ENCODE measurements at regions not wholly inside any gene's neighbourhood (a gene's known extent, or its start where the extent isn't known, plus 50 kb on each side); places are given as distances from the start of the nearest gene placed in this dataset.

GRCh38 chr15:46456456-46456855, 821.6 kb downstream of the SQOR start:
- Histone ChIP-seq H3K27ac (ENCODE audit: low read length) (no peak overlapping the region), H3K9me3 (ENCODE audit: control insufficient read depth, insufficient read depth, low read depth, low read length) (no peaks in the 10 kb centered on the region), H3K4me1 (ENCODE audit: control insufficient read depth, insufficient read depth, low read length) (no peaks in the 10 kb centered on the region), H3K27me3 (ENCODE audit: control insufficient read depth, insufficient read depth, low read length) (no peaks in the 10 kb centered on the region), H3K36me3 (ENCODE audit: control insufficient read depth, insufficient read depth, low read length) (no peaks in the 10 kb centered on the region), H3K4me3 (ENCODE audit: low read depth in 2 of 2, low read length in 2 of 2) (no peak overlapping the region)
- in situ Hi-C loops (cut with HindIII; ENCODE audit: low pct_unique_long_range_greater_than_20kb, low sequenced_read_pairs) = no loop called here
- no peak for ATAC-seq
- BruUV-seq (replicated peaks) = no TSS peak
- ChIA-PET CTCF (no interaction called here), POLR2A (no interaction called here)
- TF ChIP-seq POLR2AphosphoS5 (IDR thresholded peaks at IDR 0.05; ENCODE audit: low read depth, low read length) = no peak
- TF ChIP-seq REST (IDR thresholded peaks at IDR 0.05; ENCODE audit: insufficient read depth in 1 of 2, low read depth in 2 of 2, low read length in 1 of 2) = no peak
- TF ChIP-seq TCF7L2 (IDR thresholded peaks at IDR 0.05; ENCODE audit: low read depth, low read length) = no peak
- DNase-seq (ENCODE audit: low read depth, low spot score) = no peak
- intact Hi-C loops (cut with micrococcal nuclease; ENCODE audit: unreplicated experiment) = no loop called here

GRCh38 chr15:46460431-46461094, 825.7 kb downstream of the SQOR start:
- no peak for DNase-seq (ENCODE audit: low read depth, low spot score)
- no peak for ATAC-seq
- Histone ChIP-seq H3K4me3 (ENCODE audit: low read depth in 2 of 2, low read length in 2 of 2) (no peak overlapping the region), H3K4me1 (ENCODE audit: control insufficient read depth, insufficient read depth, low read length) (no peaks in the 10 kb centered on the region), H3K36me3 (ENCODE audit: control insufficient read depth, insufficient read depth, low read length) (no peaks in the 10 kb centered on the region), H3K27me3 (ENCODE audit: control insufficient read depth, insufficient read depth, low read length) (no peaks in the 10 kb centered on the region), H3K9me3 (ENCODE audit: control insufficient read depth, insufficient read depth, low read depth, low read length) (no peaks in the 10 kb centered on the region), H3K27ac (ENCODE audit: low read length) (no peak overlapping the region)
- CTCF ChIA-PET = no interaction called here
- POLR2A ChIA-PET = no interaction called here
- in situ Hi-C loops (cut with HindIII; ENCODE audit: low pct_unique_long_range_greater_than_20kb, low sequenced_read_pairs) = no loop called here
- BruUV-seq (replicated peaks) = no TSS peak
- no peak for TF ChIP-seq CTCF (IDR thresholded peaks at IDR 0.05)
- intact Hi-C loops (cut with micrococcal nuclease; ENCODE audit: unreplicated experiment) = no loop called here

GRCh38 chr15:46461416-46461815, 826.6 kb downstream of the SQOR start:
- Histone ChIP-seq H3K4me1 (ENCODE audit: control insufficient read depth, insufficient read depth, low read length) (no peaks in the 10 kb centered on the region), H3K36me3 (ENCODE audit: control insufficient read depth, insufficient read depth, low read length) (no peaks in the 10 kb centered on the region), H3K9me3 (ENCODE audit: control insufficient read depth, insufficient read depth, low read depth, low read length) (no peaks in the 10 kb centered on the region), H3K27me3 (ENCODE audit: control insufficient read depth, insufficient read depth, low read length) (no peaks in the 10 kb centered on the region), H3K27ac (ENCODE audit: low read length) (no peak overlapping the region), H3K4me3 (ENCODE audit: low read depth in 2 of 2, low read length in 2 of 2) (no peak overlapping the region)
- CTCF ChIA-PET = no interaction called here
- intact Hi-C loops (cut with micrococcal nuclease; ENCODE audit: unreplicated experiment) = no loop called here
- no peak for DNase-seq (ENCODE audit: low read depth, low spot score)
- in situ Hi-C loops (cut with HindIII; ENCODE audit: low pct_unique_long_range_greater_than_20kb, low sequenced_read_pairs) = no loop called here
- no peak for ATAC-seq
- TF ChIP-seq CTCF (IDR thresholded peaks at IDR 0.05) = no peak
- no peak for TF ChIP-seq REST (IDR thresholded peaks at IDR 0.05; ENCODE audit: insufficient read depth in 1 of 2, low read depth in 2 of 2, low read length in 1 of 2)
- BruUV-seq (replicated peaks) = no TSS peak
- POLR2A ChIA-PET = no interaction called here
